ENCODE measurements at regions not wholly inside any gene's neighbourhood (a gene's known extent, or its start where the extent isn't known, plus 50 kb on each side); places are given as distances from the start of the nearest gene placed in this dataset.

DNA sequence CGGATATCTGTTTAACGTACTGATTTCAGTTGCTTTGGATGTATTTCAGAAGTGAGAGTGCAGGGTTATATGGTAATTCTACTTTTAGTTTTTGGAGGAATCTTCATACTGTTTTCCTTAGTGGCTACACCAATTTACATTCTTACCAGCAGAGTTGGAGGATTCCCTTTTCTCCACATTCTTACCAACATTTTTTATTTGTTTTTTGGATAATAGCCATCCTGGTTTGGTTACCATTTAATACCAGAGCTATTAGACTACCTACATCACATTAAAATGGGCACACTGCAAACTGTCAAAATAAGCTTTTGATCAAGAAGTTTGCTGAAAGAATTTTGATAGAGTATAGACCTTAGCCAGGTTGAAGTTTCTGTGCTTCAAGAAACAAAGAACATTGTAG, 217.2 kb upstream of the CFAP20DC start:
- TF ChIP-seq POLR2AphosphoS5 (IDR thresholded peaks at IDR 0.05; ENCODE audit: low read depth, low read length) (no peak), POLR2A (IDR thresholded peaks at IDR 0.05; ENCODE audit: low read depth, low read length) (no peak), TAF1 (IDR thresholded peaks at IDR 0.05; ENCODE audit: borderline replicate concordance, low read depth, low read length) (no peak)

Data from GM12892 (cell line).